ENCODE measurements at regions not wholly inside any gene's neighbourhood (a gene's known extent, or its start where the extent isn't known, plus 50 kb on each side); places are given as distances from the start of the nearest gene placed in this dataset.
"Not testable (repeated sequence)": the region's sequence is repeated elsewhere in the genome, so short reads cannot be mapped to it uniquely, and the experiment has no call there.

- 86% methylated on average over 4 of the region's 4 CpGs for WGBS
Observed at GRCh38 chr6:85128781-85129180, 321.1 kb upstream of the NT5E start.

DNA sequence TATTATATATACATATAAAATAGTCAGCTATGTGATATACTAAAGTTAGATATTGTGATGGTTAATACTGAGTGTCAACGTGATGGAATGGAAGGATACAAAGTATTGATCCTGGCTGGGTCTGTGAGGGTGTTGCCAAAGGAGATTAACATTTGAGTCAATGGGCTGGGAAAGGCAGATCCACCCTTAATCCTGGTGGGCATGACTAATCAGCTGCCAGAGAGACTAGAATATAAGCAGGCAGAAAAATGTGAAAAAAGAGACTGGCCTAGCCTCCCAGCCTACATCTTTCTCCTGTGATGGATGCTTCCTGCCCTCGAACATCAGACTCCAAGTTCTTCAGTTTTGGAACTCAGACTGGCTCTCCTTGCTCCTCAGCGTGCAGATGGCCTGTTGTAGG lies 321.6 kb upstream of the NT5E start:
- not testable (repeated sequence) for H2BK120ac ChIP-seq (ENCODE audit: low read depth, low read length); H3K23ac ChIP-seq (ENCODE audit: low read length in 2 of 2); H3K79me1 ChIP-seq (replicated peaks; ENCODE audit: low read length, poor library complexity, severe bottlenecking); H2AFZ ChIP-seq (ENCODE audit: low read depth, low read length); H2AK5ac ChIP-seq (ENCODE audit: low read length, severe bottlenecking); H3K9me3 ChIP-seq (ENCODE audit: control insufficient read depth, low read length); DNase-seq; H3K4me3 ChIP-seq (ENCODE audit: insufficient read depth in 1 of 2, low read depth in 1 of 2, low read length in 2 of 2); H3K4me2 ChIP-seq (ENCODE audit: low read length, poor library complexity, severe bottlenecking); H3K9ac ChIP-seq (ENCODE audit: low read length); H4K91ac ChIP-seq (ENCODE audit: low read length); H3K27me3 ChIP-seq (ENCODE audit: control insufficient read depth in 1 of 2, insufficient read depth in 1 of 2, low read length in 2 of 2); H3K14ac ChIP-seq (ENCODE audit: low read length in 2 of 2); H2BK5ac ChIP-seq (ENCODE audit: low read depth, low read length, poor library complexity, severe bottlenecking); H3K18ac ChIP-seq (ENCODE audit: low read depth in 1 of 2, low read length in 2 of 2); H4K8ac ChIP-seq (ENCODE audit: low read length); H3K36me3 ChIP-seq (ENCODE audit: control insufficient read depth in 1 of 2, insufficient read depth in 2 of 2, low read depth in 1 of 2, low read length in 2 of 2); H3K4me1 ChIP-seq (ENCODE audit: control insufficient read depth, insufficient read depth, low read depth, low read length); H3K27ac ChIP-seq (ENCODE audit: low read length, poor library complexity, severe bottlenecking); H2BK12ac ChIP-seq (ENCODE audit: low read length in 2 of 2); H2BK15ac ChIP-seq (ENCODE audit: low read depth, poor library complexity, severe bottlenecking); H3K4ac ChIP-seq (ENCODE audit: low read depth in 1 of 2, low read length in 2 of 2)
- 58% methylated on average over 2 of the region's 3 CpGs for WGBS

More at GRCh38 chr6:85128781-85129180, 321.1 kb upstream of the NT5E start:
- Histone ChIP-seq H4K8ac (ENCODE audit: low read length) (no peak overlapping the region), H3K4ac (ENCODE audit: low read depth in 1 of 2, low read length in 2 of 2) (no peak overlapping the region), H3K9me3 (ENCODE audit: control insufficient read depth, low read length) (no peaks in the 10 kb centered on the region), H3K27ac (ENCODE audit: low read length, poor library complexity, severe bottlenecking) (no peak overlapping the region), H3K23ac (ENCODE audit: low read length in 2 of 2) (no peak overlapping the region), H3K4me2 (ENCODE audit: low read length, poor library complexity, severe bottlenecking) (no peak overlapping the region), H3K9ac (ENCODE audit: low read length) (no peak overlapping the region), H2BK5ac (ENCODE audit: low read depth, low read length, poor library complexity, severe bottlenecking) (no peak overlapping the region), H3K36me3 (ENCODE audit: control insufficient read depth in 1 of 2, insufficient read depth in 2 of 2, low read depth in 1 of 2, low read length in 2 of 2) (no peaks in the 10 kb centered on the region), H3K4me3 (ENCODE audit: insufficient read depth in 1 of 2, low read depth in 1 of 2, low read length in 2 of 2) (no peak overlapping the region), H3K27me3 (ENCODE audit: control insufficient read depth in 1 of 2, insufficient read depth in 1 of 2, low read length in 2 of 2) (no peaks in the 10 kb centered on the region), H3K79me1 (replicated peaks; ENCODE audit: low read length, poor library complexity, severe bottlenecking) (no peaks in the 10 kb centered on the region), H2AK5ac (ENCODE audit: low read length, severe bottlenecking) (no peak overlapping the region), H2BK15ac (ENCODE audit: low read depth, poor library complexity, severe bottlenecking) (no peak overlapping the region), H3K4me1 (ENCODE audit: control insufficient read depth, insufficient read depth, low read depth, low read length) (no peaks in the 10 kb centered on the region), H3K14ac (ENCODE audit: low read length in 2 of 2) (no peak overlapping the region), H2BK12ac (ENCODE audit: low read length in 2 of 2) (no peak overlapping the region), H2BK120ac (ENCODE audit: low read depth, low read length) (no peak overlapping the region), H4K91ac (ENCODE audit: low read length) (no peak overlapping the region), H3K18ac (ENCODE audit: low read depth in 1 of 2, low read length in 2 of 2) (no peak overlapping the region), H2AFZ (ENCODE audit: low read depth, low read length) (no peak overlapping the region)
- DNase-seq = no peak

- Histone ChIP-seq H3K4ac (ENCODE audit: low read depth in 1 of 2, low read length in 2 of 2) (no peak overlapping the region), H2AFZ (ENCODE audit: low read depth, low read length) (no peak overlapping the region), H2BK120ac (ENCODE audit: low read depth, low read length) (no peak overlapping the region), H4K8ac (ENCODE audit: low read length) (no peak overlapping the region), H2BK5ac (ENCODE audit: low read depth, low read length, poor library complexity, severe bottlenecking) (no peak overlapping the region), H3K9me3 (ENCODE audit: control insufficient read depth, low read length) (no peaks in the 10 kb centered on the region), H3K4me3 (ENCODE audit: insufficient read depth in 1 of 2, low read depth in 1 of 2, low read length in 2 of 2) (no peak overlapping the region), H3K4me2 (ENCODE audit: low read length, poor library complexity, severe bottlenecking) (no peak overlapping the region), H3K4me1 (ENCODE audit: control insufficient read depth, insufficient read depth, low read depth, low read length) (no peaks in the 10 kb centered on the region), H2AK5ac (ENCODE audit: low read length, severe bottlenecking) (no peak overlapping the region), H3K9ac (ENCODE audit: low read length) (no peak overlapping the region), H2BK15ac (ENCODE audit: low read depth, poor library complexity, severe bottlenecking) (no peak overlapping the region), H4K91ac (ENCODE audit: low read length) (no peak overlapping the region), H3K27ac (ENCODE audit: low read length, poor library complexity, severe bottlenecking) (no peak overlapping the region), H2BK12ac (ENCODE audit: low read length in 2 of 2) (no peak overlapping the region), H3K18ac (ENCODE audit: low read depth in 1 of 2, low read length in 2 of 2) (no peak overlapping the region), H3K79me1 (replicated peaks; ENCODE audit: low read length, poor library complexity, severe bottlenecking) (no peaks in the 10 kb centered on the region), H3K36me3 (ENCODE audit: control insufficient read depth in 1 of 2, insufficient read depth in 2 of 2, low read depth in 1 of 2, low read length in 2 of 2) (no peaks in the 10 kb centered on the region), H3K23ac (ENCODE audit: low read length in 2 of 2) (no peak overlapping the region), H3K14ac (ENCODE audit: low read length in 2 of 2) (no peak overlapping the region), H3K27me3 (ENCODE audit: control insufficient read depth in 1 of 2, insufficient read depth in 1 of 2, low read length in 2 of 2) (peaks cover 0 to 5% of the 10 kb centered on the region in 2 experiments)
- WGBS = 58% methylated on average over 2 of the region's 3 CpGs
- DNase-seq = no peak
Observed at GRCh38 chr6:85127696-85128243, 322.1 kb upstream of the NT5E start.

- WGBS = 62% methylated on average over 4 of the region's 4 CpGs
- no peak overlapping the region for H4K91ac ChIP-seq (ENCODE audit: low read length)
Observed at GRCh38 chr6:85127168-85127498, 322.8 kb upstream of the NT5E start.

More at GRCh38 chr6:85127168-85127498, 322.8 kb upstream of the NT5E start:
- Histone ChIP-seq H3K23ac (ENCODE audit: low read length in 2 of 2) (no peak overlapping the region), H2BK120ac (ENCODE audit: low read depth, low read length) (no peak overlapping the region), H3K14ac (ENCODE audit: low read length in 2 of 2) (no peak overlapping the region), H3K36me3 (ENCODE audit: control insufficient read depth in 1 of 2, insufficient read depth in 2 of 2, low read depth in 1 of 2, low read length in 2 of 2) (no peaks in the 10 kb centered on the region), H3K27me3 (ENCODE audit: control insufficient read depth in 1 of 2, insufficient read depth in 1 of 2, low read length in 2 of 2) (peaks cover 0 to 5% of the 10 kb centered on the region in 2 experiments), H2BK12ac (ENCODE audit: low read length in 2 of 2) (no peak overlapping the region), H3K9me3 (ENCODE audit: control insufficient read depth, low read length) (no peaks in the 10 kb centered on the region), H3K9ac (ENCODE audit: low read length) (peak overlapping the region; percentile 56), H3K4ac (ENCODE audit: low read depth in 1 of 2, low read length in 2 of 2) (no peak overlapping the region), H2BK5ac (ENCODE audit: low read depth, low read length, poor library complexity, severe bottlenecking) (no peak overlapping the region), H3K79me1 (replicated peaks; ENCODE audit: low read length, poor library complexity, severe bottlenecking) (no peaks in the 10 kb centered on the region), H2AFZ (ENCODE audit: low read depth, low read length) (no peak overlapping the region), H2BK15ac (ENCODE audit: low read depth, poor library complexity, severe bottlenecking) (no peak overlapping the region), H3K18ac (ENCODE audit: low read depth in 1 of 2, low read length in 2 of 2) (no peak overlapping the region), H3K4me2 (ENCODE audit: low read length, poor library complexity, severe bottlenecking) (no peak overlapping the region), H3K27ac (ENCODE audit: low read length, poor library complexity, severe bottlenecking) (no peak overlapping the region), H3K4me3 (ENCODE audit: insufficient read depth in 1 of 2, low read depth in 1 of 2, low read length in 2 of 2) (peak overlapping the region in 1 of 2 experiments; percentile 4), H2AK5ac (ENCODE audit: low read length, severe bottlenecking) (no peak overlapping the region), H4K8ac (ENCODE audit: low read length) (no peak overlapping the region), H3K4me1 (ENCODE audit: control insufficient read depth, insufficient read depth, low read depth, low read length) (no peaks in the 10 kb centered on the region)
- no peak for DNase-seq

Data from mesenchymal stem cell (in vitro differentiated cells and primary cell).